GM19397 (cell line): ENCODE measurements at regions not wholly inside any gene's neighbourhood (a gene's known extent, or its start where the extent isn't known, plus 50 kb on each side); places are given as distances from the start of the nearest gene placed in this dataset.

Source experiments
- ATAC-seq: cut with Tn5 transposase; IDR thresholded peaks from one replicate; pipeline ENCODE4 v1.9.1; 2021; ENCODE audit warnings: mild to moderate bottlenecking, moderate library complexity; ENCODE audit not compliant: unreplicated experiment

DNA sequence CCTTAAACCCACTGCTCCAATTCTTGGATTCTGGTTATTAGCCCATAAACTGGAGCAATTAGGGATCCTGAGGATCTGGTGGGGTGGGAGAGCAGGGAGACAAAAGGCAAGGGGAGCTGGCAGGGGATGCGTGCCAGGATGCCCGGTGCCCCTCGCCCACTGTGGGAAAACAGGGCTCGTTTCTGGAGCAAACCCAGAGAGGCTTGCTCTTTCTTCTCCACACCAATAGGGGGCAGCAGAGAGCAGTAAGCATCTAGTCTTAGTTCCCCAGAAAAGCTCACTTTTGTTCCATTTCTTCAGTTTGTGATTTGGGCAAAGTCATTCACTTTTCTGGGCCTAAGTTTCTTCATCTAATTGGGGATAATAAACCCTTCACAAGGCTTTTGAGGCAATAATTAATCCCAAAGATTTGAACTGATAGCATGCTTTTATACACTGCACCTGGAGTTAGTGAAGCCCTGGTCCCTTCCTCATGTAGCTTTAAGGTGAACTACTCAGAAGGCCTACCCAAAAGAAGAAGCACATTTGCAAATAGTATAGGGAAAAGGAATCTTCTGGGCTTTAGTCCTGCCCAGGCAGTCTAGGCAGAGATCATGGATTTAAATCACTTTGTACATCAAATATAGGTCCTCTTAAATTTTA lies 160.6 kb upstream of the USP24 start:
- no peak for ATAC-seq

DNA sequence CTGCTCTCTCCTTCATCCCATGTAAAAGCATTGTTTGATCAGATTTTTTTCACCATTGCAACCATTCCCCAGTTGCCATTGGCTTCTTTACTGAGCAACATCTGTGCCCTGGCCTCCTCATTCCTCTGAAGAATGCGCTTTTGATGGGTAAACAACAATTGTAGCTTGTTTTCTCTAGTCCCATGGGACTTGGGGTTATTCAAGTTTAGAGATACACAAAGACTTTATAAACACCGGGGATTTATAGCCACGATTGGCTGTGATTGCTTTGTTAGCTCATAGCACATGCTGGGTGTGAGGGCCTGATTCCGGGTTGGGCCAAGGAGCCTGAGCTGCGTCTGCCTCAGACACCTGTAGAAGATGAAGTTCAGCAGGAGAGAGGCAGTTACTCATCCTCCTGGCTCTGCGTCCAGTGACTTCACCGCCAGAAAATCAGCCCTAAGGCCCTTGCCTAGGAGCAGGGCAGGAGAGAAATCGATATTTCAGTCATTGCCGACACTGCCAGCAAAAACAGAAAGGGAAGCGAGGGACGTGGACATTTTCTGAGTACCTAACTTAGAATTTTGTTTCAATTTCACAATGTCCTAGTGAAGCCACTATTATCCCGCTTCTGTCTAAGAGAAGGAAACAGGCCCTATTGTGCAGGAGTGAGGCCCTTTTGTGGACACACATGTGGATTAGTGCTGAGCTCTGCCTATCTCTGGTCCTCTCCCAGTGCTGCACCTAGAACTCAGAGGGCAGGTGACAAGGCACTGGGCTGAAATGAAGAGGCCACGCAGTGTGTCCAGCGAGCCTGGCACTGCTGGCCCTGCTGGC lies 159.8 kb upstream of the USP24 start:
- ATAC-seq = no peak

GRCh38 chr1:55374216-55374615 lies 159.1 kb upstream of the USP24 start:
- ATAC-seq = no peak

DNA sequence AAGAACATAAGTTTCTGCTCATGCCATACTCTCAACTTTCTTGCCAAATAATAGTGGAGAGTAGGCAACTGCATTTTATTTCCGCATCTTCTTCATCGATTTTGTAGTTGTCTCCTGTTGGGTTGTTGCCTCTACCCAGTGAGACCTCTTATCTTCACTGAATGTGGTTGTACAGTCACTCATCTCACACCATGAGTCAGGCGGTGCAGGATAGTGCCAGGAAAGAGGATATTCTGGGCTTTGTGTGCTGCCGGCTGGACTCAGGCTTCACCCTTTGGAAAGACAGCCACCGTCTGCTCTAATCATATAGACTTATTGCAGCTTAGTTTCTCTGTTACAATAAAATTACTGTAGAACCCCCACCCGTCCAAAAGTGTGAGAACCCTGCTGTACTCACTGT lies 154.3 kb upstream of the USP24 start:
- ATAC-seq = no peak

DNA sequence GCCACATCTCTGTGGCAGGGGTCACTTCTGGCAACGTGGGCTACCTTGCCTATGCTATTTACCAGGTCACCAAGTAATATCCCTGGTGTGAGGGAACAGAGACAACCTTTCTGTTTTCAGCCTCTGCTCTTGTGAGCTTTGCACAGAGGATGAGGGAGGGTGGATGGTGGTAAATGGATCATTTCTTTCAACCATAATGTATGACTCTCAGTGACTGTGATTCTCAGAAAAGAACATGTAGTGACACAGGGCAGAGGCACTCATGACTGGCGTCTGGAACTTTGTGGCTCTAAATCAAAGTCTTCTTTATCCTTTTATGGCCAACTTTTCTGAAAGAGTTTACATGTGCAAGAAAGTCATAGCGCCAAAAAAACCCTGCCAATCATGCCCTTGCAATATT lies 153.5 kb upstream of the USP24 start:
- ATAC-seq = no peak

DNA sequence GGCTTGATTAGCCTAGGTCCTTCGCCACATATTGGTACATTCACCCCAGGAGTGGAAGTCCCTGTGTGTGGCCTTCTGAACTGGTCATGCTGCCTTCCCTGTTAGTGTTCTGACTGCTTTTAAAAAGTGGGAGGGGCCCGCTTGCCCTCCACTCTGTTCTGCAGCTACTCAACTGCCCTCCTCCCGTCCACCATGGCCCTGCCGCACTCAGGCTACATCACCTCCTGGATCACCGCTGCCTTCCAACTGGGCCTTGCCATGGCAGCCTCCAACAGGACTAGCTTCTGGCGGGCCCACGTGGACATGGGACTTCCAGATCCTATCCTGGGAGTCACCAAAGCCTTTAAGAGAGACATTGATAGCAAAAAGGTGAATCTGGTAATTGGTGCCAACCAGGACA lies 152.1 kb upstream of the USP24 start:
- no peak for ATAC-seq

DNA sequence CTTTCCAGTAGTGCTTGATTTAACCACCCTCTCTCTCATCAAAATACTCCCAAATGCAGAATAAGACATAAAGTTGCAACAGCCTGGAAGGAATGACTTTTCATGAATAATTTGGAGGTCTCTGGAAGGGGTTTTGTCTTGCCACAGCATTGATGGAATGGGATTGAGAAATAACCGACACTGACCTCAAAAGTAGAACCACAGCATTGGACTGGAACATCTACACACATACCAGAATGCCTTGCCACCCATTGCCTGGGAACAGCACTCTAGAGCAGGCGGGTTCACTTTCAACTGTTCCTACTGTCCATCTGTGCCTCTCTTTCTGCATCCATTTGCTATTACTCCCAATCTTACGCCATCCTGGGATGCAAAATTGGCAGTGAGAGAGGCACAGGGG lies 149.1 kb upstream of the USP24 start:
- no peak for ATAC-seq

DNA sequence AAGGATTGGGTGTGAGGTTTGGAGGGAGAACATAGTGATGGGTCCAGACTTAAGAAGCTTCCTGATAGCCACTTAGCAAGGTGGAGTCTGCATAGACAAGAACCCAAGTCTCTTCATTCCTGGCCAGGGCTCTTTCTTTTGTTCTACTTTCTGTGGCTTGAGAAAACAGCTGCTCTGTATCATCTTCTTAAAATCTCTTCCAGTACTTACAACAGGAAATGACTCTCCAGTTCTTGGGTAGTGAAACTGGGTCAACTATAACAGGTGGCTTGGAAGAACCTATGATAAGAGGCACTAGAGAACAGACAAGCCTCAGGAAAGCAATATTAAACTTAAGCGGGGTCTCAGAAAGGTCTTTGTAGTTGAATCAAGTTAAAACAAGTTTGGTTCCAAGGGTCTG lies 148.1 kb upstream of the USP24 start:
- no peak for ATAC-seq

GRCh38 chr1:55362558-55362957 lies 147.4 kb upstream of the USP24 start:
- no peak for ATAC-seq

GRCh38 chr1:55359611-55360010 lies 144.4 kb upstream of the USP24 start:
- ATAC-seq = no peak

GRCh38 chr1:55358581-55358980 lies 143.4 kb upstream of the USP24 start:
- ATAC-seq = no peak

DNA sequence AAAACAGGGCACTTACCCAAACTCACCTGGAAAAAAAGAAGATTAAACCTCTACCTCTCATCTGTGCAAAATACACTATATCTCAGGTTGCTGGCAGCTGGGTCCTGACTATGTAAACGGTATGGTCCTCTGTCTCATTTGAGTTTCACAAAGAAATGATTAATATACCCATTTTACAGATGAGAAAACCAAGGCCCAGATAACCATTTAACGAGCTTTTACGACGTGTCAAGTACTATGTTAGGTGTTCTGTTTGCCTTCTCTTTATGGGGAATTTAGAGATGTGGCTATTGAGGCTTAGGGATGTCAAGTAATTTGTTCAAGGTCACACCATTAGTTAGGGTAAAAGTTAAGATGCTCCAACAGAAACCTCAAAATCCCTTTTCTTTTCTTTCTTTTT lies 140.4 kb upstream of the USP24 start:
- no peak for ATAC-seq

GRCh38 chr1:55353707-55354620 lies 138.8 kb upstream of the USP24 start:
- ATAC-seq = no peak

DNA sequence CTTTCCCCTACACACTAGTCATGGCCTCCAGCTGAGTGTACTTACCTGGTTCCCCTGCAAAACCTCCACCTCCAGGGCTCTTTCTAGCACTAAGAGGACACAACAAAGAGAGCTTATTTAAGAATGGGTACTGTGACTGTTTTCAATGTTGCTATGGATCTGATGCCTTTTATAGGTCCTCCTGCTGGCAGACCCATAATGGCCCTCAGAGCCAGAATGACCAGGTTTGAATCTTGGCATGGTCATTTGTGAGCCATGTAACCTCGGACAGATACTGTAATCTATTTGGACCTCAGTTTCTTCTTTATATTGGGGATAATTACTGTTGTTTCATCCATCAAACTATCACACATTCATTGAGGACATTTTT lies 137.6 kb upstream of the USP24 start:
- no peak for ATAC-seq

DNA sequence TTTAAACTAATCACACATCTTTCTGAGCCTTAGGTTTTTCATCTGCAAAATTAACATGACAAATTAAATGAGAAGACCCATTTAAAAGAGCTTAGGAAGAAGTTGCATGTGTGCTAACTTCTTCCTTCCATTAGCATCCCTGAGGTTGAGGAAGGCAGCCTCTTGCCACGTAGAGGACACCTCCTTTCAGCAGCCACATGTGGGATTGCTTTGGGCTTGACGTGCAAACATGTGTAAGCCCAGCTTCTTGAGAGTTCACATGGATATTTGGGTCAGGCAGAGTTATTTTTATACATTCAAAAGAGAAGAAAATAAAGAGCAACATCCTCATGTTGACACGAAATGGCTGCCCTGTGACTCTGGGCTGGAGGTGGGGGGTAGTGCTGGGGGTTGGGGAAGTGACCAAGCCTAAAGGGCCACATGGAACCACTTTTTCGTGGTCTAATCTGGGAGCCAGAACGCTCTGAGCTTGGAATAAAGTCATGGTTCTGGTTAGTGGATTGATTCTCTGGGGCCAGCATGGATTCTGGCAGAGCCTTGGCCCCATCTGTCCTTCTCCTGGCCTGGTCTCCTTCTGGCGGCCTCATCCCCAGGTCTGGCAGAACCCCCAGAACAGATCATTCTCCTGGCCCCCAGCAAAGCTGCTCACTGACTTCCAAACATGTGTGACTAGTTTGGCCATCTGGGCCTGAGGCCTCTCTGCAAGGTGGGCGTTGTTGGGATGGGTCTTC lies 137.1 kb upstream of the USP24 start:
- no peak for ATAC-seq

GRCh38 chr1:55348356-55348755 lies 133.2 kb upstream of the USP24 start:
- ATAC-seq = no peak

DNA sequence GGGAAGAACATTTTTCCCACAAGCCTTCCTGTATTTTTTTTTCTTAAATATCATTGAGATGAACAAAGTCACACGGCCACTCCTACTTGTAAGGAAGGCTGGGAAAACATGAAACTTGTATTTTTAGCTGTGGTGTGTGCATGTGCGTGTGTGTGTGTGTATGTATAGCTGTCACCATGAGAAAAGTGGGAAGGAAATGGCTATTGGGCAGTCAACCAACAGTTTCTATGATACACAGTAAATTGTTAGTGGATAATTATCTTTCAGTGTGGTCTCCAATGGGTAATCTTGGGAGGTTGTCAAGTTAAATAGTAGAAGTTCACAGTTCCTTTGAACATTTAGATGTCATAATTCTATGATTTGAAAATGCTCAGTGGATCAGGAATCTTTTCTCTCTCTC lies 132.7 kb upstream of the USP24 start:
- ATAC-seq = no peak

- ATAC-seq = no peak
Observed at GRCh38 chr1:55347041-55347440, 131.9 kb upstream of the USP24 start.

GRCh38 chr1:55346586-55346985 lies 131.4 kb upstream of the USP24 start:
- ATAC-seq = no peak

DNA sequence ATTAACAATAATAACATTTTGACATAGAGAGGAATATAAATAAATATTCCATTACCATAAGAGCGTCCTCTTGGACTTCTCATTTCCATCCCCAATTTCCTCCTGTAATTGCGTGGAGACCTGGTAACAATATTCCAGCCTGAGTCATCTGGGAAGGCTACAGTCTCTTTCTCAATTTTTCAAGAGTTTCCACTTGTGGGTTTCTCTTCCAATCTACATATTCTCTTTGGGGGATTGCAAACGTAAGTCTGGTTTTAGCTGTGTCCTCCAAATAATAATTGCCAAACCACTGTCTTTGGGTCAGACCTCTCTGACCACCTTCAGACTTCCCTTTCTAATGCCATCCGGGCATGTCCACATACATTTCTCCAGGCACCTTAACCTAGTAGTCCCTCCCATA lies 124.5 kb upstream of the USP24 start:
- no peak for ATAC-seq

DNA sequence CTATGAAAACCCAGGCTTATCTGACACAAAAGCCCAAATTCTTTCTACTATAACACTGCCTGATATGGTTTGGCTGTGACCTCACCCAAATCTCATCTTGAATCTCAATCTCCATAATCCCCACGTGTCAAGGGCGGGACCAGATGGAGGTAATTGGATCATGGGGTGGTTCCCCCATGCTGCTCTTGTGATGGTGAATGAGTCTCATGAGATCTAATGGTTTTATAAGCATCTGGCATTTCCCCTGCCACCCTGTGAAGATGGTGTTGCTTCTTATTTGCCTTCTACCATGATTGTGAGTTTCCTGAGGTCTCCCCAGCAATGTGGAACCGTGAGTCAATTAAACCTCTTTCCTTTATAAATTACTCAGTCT lies 123.3 kb upstream of the USP24 start:
- no peak for ATAC-seq
